Heart left ventricle (tissue), 13 donors: ENCODE measurements at regions not wholly inside any gene's neighbourhood (a gene's known extent, or its start where the extent isn't known, plus 50 kb on each side); places are given as distances from the start of the nearest gene placed in this dataset.

ENCODE experiments used
- POLR2A ChIP-seq, 2 donors: fragments of 450-650 bp; IDR thresholded peaks; one replicate each; pipeline ENCODE4 v1.6.1; 2017; ENCODE audit warnings: antibody characterized with exemption in 2 of 2, mild to moderate bottlenecking in 2 of 2, moderate library complexity in 2 of 2
- TF ChIP-seq, protein P1 (sequence below), 12 donors: fragments of 200-600 bp; sonication (generic) in 4 of 12; IDR thresholded peaks; one replicate each; pipeline versions ENCODE4 v1.5.0 to v1.8.0; 2018 to 2022; ENCODE audit warnings: antibody characterized with exemption in 12 of 12, mild to moderate bottlenecking in 5 of 12
- donor health status: ischemic (EF 13 %, LVEDD 7.1; RV severe dilation, severe dysfunction).
- donor health status: DM: no; HTN: yes; CAD: no.
- donor health status: DM: no; HTN: no; CAD: no.
- donor health status: ischemic (EF 25% LVEDD 6.9; RV normal size, moderate dysfunction).
- donor health status: ischemic (EF 25% LVEDD 5.7; RV mildly dilated, moderate dysfunction).
- donor health status: ischemic (EF 35%, LVEDD 5.7; RV mildly dilated, moderate dysfunction).
- donor health status: nonischemic (EF 11% LVEDD 7.7; RV severe dilation, severe dysfunction).
- donor health status: DM: yes; HTN: yes; CAD: no.
- donor health status: PGD.
- donor health status: ischemic (EF 29% LVEDD 5.4; RV normal size, mild dysfunction).
- donor health status: nonischemic (EF 23%, LVEDD 6.1; RV moderate dilation, normal function).

DNA sequence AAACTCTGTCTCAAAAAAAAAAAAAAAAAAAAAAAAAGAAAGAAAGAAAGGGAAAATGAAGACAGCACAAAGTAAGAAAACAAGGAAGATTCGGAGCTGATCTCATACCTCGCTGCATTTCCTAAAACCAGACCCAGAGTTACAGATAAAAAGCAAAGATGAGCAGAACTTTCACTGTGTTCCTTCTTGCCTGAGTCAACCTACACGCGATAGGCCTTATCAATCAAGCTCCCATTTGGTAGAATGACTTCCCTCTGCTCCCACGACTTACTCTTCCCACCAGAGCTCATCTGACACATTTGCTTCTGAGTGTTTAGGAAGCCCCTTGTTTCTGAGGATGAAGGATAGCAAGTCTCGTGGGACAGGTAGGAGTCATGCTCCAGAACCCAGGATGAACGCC, 302.9 kb downstream of the TFAP2A start:
- TF ChIP-seq, protein P1, sequence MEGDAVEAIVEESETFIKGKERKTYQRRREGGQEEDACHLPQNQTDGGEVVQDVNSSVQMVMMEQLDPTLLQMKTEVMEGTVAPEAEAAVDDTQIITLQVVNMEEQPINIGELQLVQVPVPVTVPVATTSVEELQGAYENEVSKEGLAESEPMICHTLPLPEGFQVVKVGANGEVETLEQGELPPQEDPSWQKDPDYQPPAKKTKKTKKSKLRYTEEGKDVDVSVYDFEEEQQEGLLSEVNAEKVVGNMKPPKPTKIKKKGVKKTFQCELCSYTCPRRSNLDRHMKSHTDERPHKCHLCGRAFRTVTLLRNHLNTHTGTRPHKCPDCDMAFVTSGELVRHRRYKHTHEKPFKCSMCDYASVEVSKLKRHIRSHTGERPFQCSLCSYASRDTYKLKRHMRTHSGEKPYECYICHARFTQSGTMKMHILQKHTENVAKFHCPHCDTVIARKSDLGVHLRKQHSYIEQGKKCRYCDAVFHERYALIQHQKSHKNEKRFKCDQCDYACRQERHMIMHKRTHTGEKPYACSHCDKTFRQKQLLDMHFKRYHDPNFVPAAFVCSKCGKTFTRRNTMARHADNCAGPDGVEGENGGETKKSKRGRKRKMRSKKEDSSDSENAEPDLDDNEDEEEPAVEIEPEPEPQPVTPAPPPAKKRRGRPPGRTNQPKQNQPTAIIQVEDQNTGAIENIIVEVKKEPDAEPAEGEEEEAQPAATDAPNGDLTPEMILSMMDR (IDR thresholded peaks at IDR 0.05): no peak
- TF ChIP-seq POLR2A (IDR thresholded peaks at IDR 0.05): no peak
